HCT116 (cell line): ENCODE measurements at regions not wholly inside any gene's neighbourhood (a gene's known extent, or its start where the extent isn't known, plus 50 kb on each side); places are given as distances from the start of the nearest gene placed in this dataset.

Experiments
- ATAC-seq: fragments of 200-7000 bp; cut with Tn5 transposase; 2 replicates; pipeline ENCODE4 v1.9.1; 2020; ENCODE audit warnings: mild to moderate bottlenecking, moderate library complexity
- BruUV-seq: library from RNA; stranded (reverse); fragments of 400-500 nt; replicated peaks from 2 replicates; lab custom pipeline; 2021; lab: Mats Ljungman, UMichigan
- CTCF ChIA-PET: fragments of 300-600 bp; sonication (Branson Sonifier 250); formaldehyde crosslinking; loops from one replicate; lab custom pipeline; 2021; ENCODE audit warnings: antibody characterized with exemption; lab: Charles Lee
- POLR2A ChIA-PET: fragments of 300-600, 350-600 bp; sonication (Branson Sonifier 250); formaldehyde crosslinking; loops from one replicate; lab custom pipeline; 2021; ENCODE audit warnings: antibody characterized with exemption; lab: Charles Lee
- RAD21 ChIA-PET, 2 experiments: fragments of 300-600 bp; sonication (Branson Sonifier 250); formaldehyde crosslinking; loops; one replicate each; lab custom pipeline; 2023; ENCODE audit warnings: low total read pairs in 2 of 2; ENCODE audit not compliant: uncharacterized antibody in 2 of 2, unreplicated experiment in 2 of 2, low non-redundant PET in 1 of 2; lab: Charles Lee
- DNase-seq: peaks from one replicate; pipeline ENCODE4 v3.0.0-alpha.2; 2010; ENCODE audit warnings: low read depth, low spot score
- H2AFZ ChIP-seq: fragments of 200-600 bp; shearing (Covaris generic), sonication (generic); 2 replicates; pipeline ENCODE4 v1.6.1; 2017; ENCODE audit warnings: low read depth, mixed run types, mixed read lengths, antibody characterized with exemption, low read length; ENCODE audit not compliant: poor library complexity, severe bottlenecking
- H3K27ac ChIP-seq: 2 replicates; pipeline ENCODE4 v1.5.1; 2012; ENCODE audit warnings: low read depth, low read length
- H3K27me3 ChIP-seq: fragments of 200-600 bp; sonication (generic); 2 replicates; pipeline ENCODE4 v1.6.1; 2016; ENCODE audit warnings: mixed run types, low read length, mixed read lengths; ENCODE audit not compliant: insufficient read depth
- H3K36me3 ChIP-seq, 2 experiments: fragments of 200-500 bp in 1 of 2; fragments of 200-600 bp in 1 of 2; sonication (Bioruptor generic) in 1 of 2; sonication (generic) in 1 of 2; 2 replicates each; pipeline versions ENCODE4 v1.5.1 to v1.6.1; 2014 to 2016; ENCODE audit warnings: low read length in 2 of 2, inconsistent platforms in 1 of 2, mixed read lengths in 1 of 2, mixed run types in 1 of 2; ENCODE audit not compliant: insufficient read depth in 2 of 2, control insufficient read depth in 1 of 2
- H3K4me1 ChIP-seq, 2 experiments: fragments of 200-600 bp in 1 of 2; sonication (generic) in 1 of 2; 2 replicates each; pipeline versions ENCODE4 v1.5.1 to v1.6.1; 2012 to 2017; ENCODE audit warnings: low read length in 2 of 2, inconsistent platforms in 1 of 2, mild to moderate bottlenecking in 1 of 2, mixed read lengths in 1 of 2, mixed run types in 1 of 2, moderate library complexity in 1 of 2; ENCODE audit not compliant: insufficient read depth in 2 of 2, control insufficient read depth in 1 of 2
- H3K4me2 ChIP-seq: fragments of 200-600 bp; sonication (generic); 2 replicates; pipeline ENCODE4 v1.6.1; 2017; ENCODE audit warnings: mixed run types, low read length, mixed read lengths
- H3K4me3 ChIP-seq, 2 experiments: fragments of 200-600 bp in 1 of 2; sonication (generic) in 1 of 2; replicated peaks in 1 of 2; 2 replicates each; pipeline ENCODE4 v1.5.1; 2011 to 2016; ENCODE audit warnings: low read length in 2 of 2, control low read depth in 1 of 2, low read depth in 1 of 2, mild to moderate bottlenecking in 1 of 2, mixed read lengths in 1 of 2, mixed run types in 1 of 2
- H3K79me2 ChIP-seq: fragments of 200-600 bp; sonication (generic); 2 replicates; pipeline ENCODE4 v1.6.1; 2017; ENCODE audit warnings: mild to moderate bottlenecking, mixed run types, low read length, moderate library complexity, mixed read lengths; ENCODE audit not compliant: insufficient read depth
- H3K9ac ChIP-seq: fragments of 200-600 bp; sonication (generic); 2 replicates; pipeline ENCODE4 v1.6.1; 2016; ENCODE audit warnings: low read length, mixed read lengths
- H3K9me2 ChIP-seq: fragments of 200-600 bp; sonication (generic), shearing (Covaris generic); 2 replicates; pipeline ENCODE4 v1.6.1; 2017; ENCODE audit warnings: mixed run types, mild to moderate bottlenecking, moderate library complexity; ENCODE audit not compliant: insufficient read depth
- H3K9me3 ChIP-seq, 2 experiments: fragments of 200-500 bp in 1 of 2; fragments of 200-600 bp in 1 of 2; sonication (Bioruptor generic) in 1 of 2; sonication (generic) in 1 of 2; 2 replicates each; pipeline ENCODE4 v1.6.1; 2014 to 2017; ENCODE audit warnings: low read length in 2 of 2, mixed read lengths in 2 of 2, inconsistent platforms in 1 of 2, low read depth in 1 of 2, mild to moderate bottlenecking in 1 of 2, mixed run types in 1 of 2, moderate library complexity in 1 of 2; ENCODE audit not compliant: control insufficient read depth in 1 of 2, insufficient read depth in 1 of 2
- H4K20me1 ChIP-seq: fragments of 200-600 bp; sonication (generic), shearing (Covaris generic); 2 replicates; pipeline ENCODE4 v1.6.1; 2017; ENCODE audit warnings: mixed run types, mild to moderate bottlenecking, moderate library complexity; ENCODE audit not compliant: insufficient read depth
- CBX3 ChIP-seq: IDR thresholded peaks from 2 replicates; pipeline ENCODE4 v1.6.1; 2012; ENCODE audit warnings: low read depth
- EGR1 ChIP-seq: IDR thresholded peaks from 2 replicates; pipeline ENCODE4 v1.6.1; 2012; ENCODE audit warnings: low read depth
- JUND ChIP-seq: IDR thresholded peaks from 2 replicates; pipeline ENCODE4 v1.6.1; 2012
- POLR2A ChIP-seq: IDR thresholded peaks from 2 replicates; pipeline ENCODE4 v1.7.0; 2011; ENCODE audit warnings: borderline replicate concordance; ENCODE audit not compliant: insufficient read depth, insufficient read length; ENCODE audit errors: extremely low read depth
- TCF7L2 ChIP-seq: IDR thresholded peaks from 2 replicates; pipeline ENCODE4 v1.7.0; 2011; ENCODE audit warnings: borderline replicate concordance, inconsistent platforms; ENCODE audit not compliant: insufficient read depth, insufficient read length; ENCODE audit errors: extremely low read depth
- intact Hi-C: fragments of 100-400 bp; cut with micrococcal nuclease; formaldehyde crosslinking; loops from 2 replicates; pipeline ENCODE4 v1.10.0; 2022
- TF ChIP-seq, protein P1 (sequence below): IDR thresholded peaks from 2 replicates; pipeline ENCODE4 v1.6.1; 2011; ENCODE audit warnings: mild to moderate bottlenecking, low read length, moderate library complexity; ENCODE audit not compliant: insufficient replicate concordance; ENCODE audit errors: extremely low read depth
- TF ChIP-seq, protein P2 (sequence below), 3 experiments: fragments of 200-600 bp in 1 of 3; sonication (generic) in 1 of 3; IDR thresholded peaks in 2 of 3; conservative IDR thresholded peaks in 1 of 3; 2 replicates each; pipeline ENCODE4 v1.5.1; 2012 to 2017; ENCODE audit warnings: low read depth in 2 of 3, low read length in 2 of 3, antibody characterized with exemption in 1 of 3, borderline replicate concordance in 1 of 3, control low read depth in 1 of 3, mild to moderate bottlenecking in 1 of 3, mixed read lengths in 1 of 3, mixed run types in 1 of 3, moderate library complexity in 1 of 3; ENCODE audit not compliant: insufficient read depth in 1 of 3

DNA sequence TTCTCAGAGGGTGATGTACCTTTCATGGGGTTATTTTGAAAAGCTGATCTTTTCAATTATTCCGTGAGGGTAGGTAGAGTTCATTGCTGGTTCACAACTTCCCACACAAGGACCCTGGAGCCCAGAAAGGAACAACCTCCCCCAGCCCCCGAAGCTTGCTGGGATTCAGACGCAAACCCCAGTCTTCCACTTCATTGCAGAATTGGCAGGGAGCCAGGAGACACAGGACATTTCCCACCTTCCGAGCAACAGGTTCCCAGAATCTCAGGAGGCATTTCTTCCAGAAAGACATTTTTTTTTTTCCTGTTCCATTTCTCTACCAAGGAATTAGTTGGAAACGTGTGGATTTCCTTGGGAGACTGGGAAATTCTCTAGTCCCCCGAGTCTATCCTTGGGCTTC, 106.1 kb downstream of the GP2 start:
- ChIA-PET CTCF (no interaction called here), POLR2A (no interaction called here)
- ATAC-seq, result no peak

More for the DNA sequence above, 106.1 kb downstream of the GP2 start:
- no peak for TF ChIP-seq CBX3
- TF ChIP-seq EGR1, result no peak
- TF ChIP-seq, protein P1, sequence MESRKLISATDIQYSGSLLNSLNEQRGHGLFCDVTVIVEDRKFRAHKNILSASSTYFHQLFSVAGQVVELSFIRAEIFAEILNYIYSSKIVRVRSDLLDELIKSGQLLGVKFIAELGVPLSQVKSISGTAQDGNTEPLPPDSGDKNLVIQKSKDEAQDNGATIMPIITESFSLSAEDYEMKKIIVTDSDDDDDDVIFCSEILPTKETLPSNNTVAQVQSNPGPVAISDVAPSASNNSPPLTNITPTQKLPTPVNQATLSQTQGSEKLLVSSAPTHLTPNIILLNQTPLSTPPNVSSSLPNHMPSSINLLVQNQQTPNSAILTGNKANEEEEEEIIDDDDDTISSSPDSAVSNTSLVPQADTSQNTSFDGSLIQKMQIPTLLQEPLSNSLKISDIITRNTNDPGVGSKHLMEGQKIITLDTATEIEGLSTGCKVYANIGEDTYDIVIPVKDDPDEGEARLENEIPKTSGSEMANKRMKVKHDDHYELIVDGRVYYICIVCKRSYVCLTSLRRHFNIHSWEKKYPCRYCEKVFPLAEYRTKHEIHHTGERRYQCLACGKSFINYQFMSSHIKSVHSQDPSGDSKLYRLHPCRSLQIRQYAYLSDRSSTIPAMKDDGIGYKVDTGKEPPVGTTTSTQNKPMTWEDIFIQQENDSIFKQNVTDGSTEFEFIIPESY, result no peak
- TF ChIP-seq, protein P2, sequence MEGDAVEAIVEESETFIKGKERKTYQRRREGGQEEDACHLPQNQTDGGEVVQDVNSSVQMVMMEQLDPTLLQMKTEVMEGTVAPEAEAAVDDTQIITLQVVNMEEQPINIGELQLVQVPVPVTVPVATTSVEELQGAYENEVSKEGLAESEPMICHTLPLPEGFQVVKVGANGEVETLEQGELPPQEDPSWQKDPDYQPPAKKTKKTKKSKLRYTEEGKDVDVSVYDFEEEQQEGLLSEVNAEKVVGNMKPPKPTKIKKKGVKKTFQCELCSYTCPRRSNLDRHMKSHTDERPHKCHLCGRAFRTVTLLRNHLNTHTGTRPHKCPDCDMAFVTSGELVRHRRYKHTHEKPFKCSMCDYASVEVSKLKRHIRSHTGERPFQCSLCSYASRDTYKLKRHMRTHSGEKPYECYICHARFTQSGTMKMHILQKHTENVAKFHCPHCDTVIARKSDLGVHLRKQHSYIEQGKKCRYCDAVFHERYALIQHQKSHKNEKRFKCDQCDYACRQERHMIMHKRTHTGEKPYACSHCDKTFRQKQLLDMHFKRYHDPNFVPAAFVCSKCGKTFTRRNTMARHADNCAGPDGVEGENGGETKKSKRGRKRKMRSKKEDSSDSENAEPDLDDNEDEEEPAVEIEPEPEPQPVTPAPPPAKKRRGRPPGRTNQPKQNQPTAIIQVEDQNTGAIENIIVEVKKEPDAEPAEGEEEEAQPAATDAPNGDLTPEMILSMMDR (IDR thresholded peaks at IDR 0.05 in 2 of 3, conservative IDR thresholded peaks at IDR 0.05 in 1 of 3; ENCODE audit: borderline replicate concordance in 1 of 3, insufficient read depth in 1 of 3, low read depth in 2 of 3, low read length in 2 of 3), result no peak
- TF ChIP-seq POLR2A, result no peak
- no peak for TF ChIP-seq TCF7L2
- TF ChIP-seq JUND, result no peak
- H3K9me3 ChIP-seq, result no peaks in the 10 kb centered on the region
- H3K9me2 ChIP-seq, result no peaks in the 10 kb centered on the region
- no peak for DNase-seq
- no peak overlapping the region for H3K4me3 ChIP-seq
- H3K4me1 ChIP-seq, result no peaks in the 10 kb centered on the region
- intact Hi-C loops, result no loop called here
- no TSS peak for BruUV-seq
- H3K4me2 ChIP-seq, result no peak overlapping the region
- H4K20me1 ChIP-seq, result no peaks in the 10 kb centered on the region
- H3K27ac ChIP-seq, result no peak overlapping the region
- no peak overlapping the region for H3K9ac ChIP-seq
- no peaks in the 10 kb centered on the region for H3K79me2 ChIP-seq
- RAD21 ChIA-PET, result no interaction called here
- H3K27me3 ChIP-seq, result peaks cover 33% of the 10 kb centered on the region
- no peaks in the 10 kb centered on the region for H3K36me3 ChIP-seq
- no peak overlapping the region for H2AFZ ChIP-seq
